OCI-LY1 (cell line): ENCODE measurements at regions not wholly inside any gene's neighbourhood (a gene's known extent, or its start where the extent isn't known, plus 50 kb on each side); places are given as distances from the start of the nearest gene placed in this dataset.

Source experiments
- H2AFZ ChIP-seq: fragments of 200-600 bp; sonication (generic), shearing (Covaris generic); 2 replicates; pipeline ENCODE4 v1.6.0; 2014; ENCODE audit warnings: antibody characterized with exemption, mild to moderate bottlenecking, low read length
- H3F3A ChIP-seq: fragments of 200-600 bp; sonication (generic), shearing (Covaris generic); 2 replicates; pipeline ENCODE4 v1.6.0; 2014; ENCODE audit warnings: mild to moderate bottlenecking, antibody characterized with exemption, low read length, moderate library complexity; ENCODE audit not compliant: insufficient read depth
- H3K27ac ChIP-seq: fragments of 200-600 bp; sonication (generic); 2 replicates; pipeline ENCODE4 v1.5.1; 2014; ENCODE audit warnings: low read length, mixed run types, mild to moderate bottlenecking, low read depth; ENCODE audit not compliant: poor library complexity, severe bottlenecking
- H3K27me3 ChIP-seq: fragments of 200-600 bp; sonication (generic); 2 replicates; pipeline ENCODE4 v1.6.0; 2014; ENCODE audit warnings: antibody characterized with exemption, mild to moderate bottlenecking, low read length, moderate library complexity; ENCODE audit not compliant: insufficient read depth
- H3K36me3 ChIP-seq: fragments of 200-600 bp; sonication (generic); 2 replicates; pipeline ENCODE4 v1.6.1; 2014; ENCODE audit warnings: mild to moderate bottlenecking, antibody characterized with exemption, low read length, moderate library complexity, mixed read lengths; ENCODE audit not compliant: insufficient read depth
- H3K4me1 ChIP-seq: fragments of 200-600 bp; sonication (generic); 2 replicates; pipeline ENCODE4 v1.5.1; 2014; ENCODE audit warnings: mild to moderate bottlenecking, low read length, moderate library complexity; ENCODE audit not compliant: insufficient read depth, severe bottlenecking
- H3K4me2 ChIP-seq: fragments of 200-600 bp; sonication (generic), shearing (Covaris generic); 2 replicates; pipeline ENCODE4 v1.6.1; 2014; ENCODE audit warnings: low read length
- H3K4me3 ChIP-seq: fragments of 200-600 bp; sonication (generic); 2 replicates; pipeline ENCODE4 v1.5.1; 2014; ENCODE audit warnings: low read length, low read depth, mild to moderate bottlenecking, mixed read lengths; ENCODE audit not compliant: poor library complexity, severe bottlenecking
- H3K79me2 ChIP-seq: fragments of 200-600 bp; shearing (Covaris generic); 2 replicates; pipeline ENCODE4 v1.6.1; 2016; ENCODE audit warnings: mixed run types, low read length, mixed read lengths; ENCODE audit not compliant: insufficient read depth
- H3K9ac ChIP-seq: fragments of 200-600 bp; sonication (generic), shearing (Covaris generic); 2 replicates; pipeline ENCODE4 v1.6.1; 2014; ENCODE audit warnings: mild to moderate bottlenecking, low read length, mixed read lengths
- H3K9me2 ChIP-seq: fragments of 200-600 bp; sonication (generic), shearing (Covaris generic); 2 replicates; pipeline ENCODE4 v1.6.1; 2014; ENCODE audit warnings: low read depth, mild to moderate bottlenecking, low read length, mixed read lengths
- H3K9me3 ChIP-seq: fragments of 200-600 bp; shearing (Covaris generic); 2 replicates; pipeline ENCODE4 v1.6.1; 2014; ENCODE audit warnings: low read length, mixed read lengths
- H4K20me1 ChIP-seq: fragments of 200-600 bp; sonication (generic), shearing (Covaris generic); 2 replicates; pipeline ENCODE4 v1.6.0; 2016; ENCODE audit warnings: mild to moderate bottlenecking, low read length; ENCODE audit not compliant: insufficient read depth
- EZH2 ChIP-seq: fragments of 200-600 bp; sonication (generic), shearing (Covaris generic); IDR thresholded peaks from 2 replicates; pipeline ENCODE4 v1.8.0; 2017; ENCODE audit warnings: borderline replicate concordance, mixed run types, mild to moderate bottlenecking, antibody characterized with exemption, low read length, moderate library complexity, mixed read lengths
- TF ChIP-seq, protein P1 (sequence below): fragments of 200-600 bp; sonication (generic), shearing (Covaris generic); IDR thresholded peaks from 2 replicates; pipeline ENCODE4 v1.5.1; 2017; ENCODE audit warnings: mild to moderate bottlenecking, antibody characterized with exemption, low read length, moderate library complexity, mixed read lengths

DNA sequence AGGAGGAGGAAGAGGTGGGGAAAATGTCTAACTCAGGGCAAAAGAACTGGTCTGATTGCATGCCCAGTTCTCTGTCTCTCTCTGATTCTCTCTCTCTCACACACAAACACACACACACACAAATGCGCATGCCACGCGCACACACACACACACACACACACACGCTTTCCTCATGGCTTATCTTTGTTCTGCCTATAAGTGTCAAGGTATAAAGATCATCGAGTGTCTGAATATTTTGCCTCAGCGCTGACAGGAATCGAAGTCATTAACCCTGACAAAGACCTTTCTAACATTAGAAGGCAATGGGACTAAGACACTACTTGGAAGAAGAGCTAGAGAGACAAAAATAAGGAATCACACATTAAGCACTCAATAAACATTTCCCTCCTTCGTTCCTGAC lies 497.1 kb upstream of the KLHL29 start:
- no peaks in the 10 kb centered on the region for H3K4me1 ChIP-seq
- H3K4me2 ChIP-seq, result no peak overlapping the region
- no peaks in the 10 kb centered on the region for H3K79me2 ChIP-seq
- no peaks in the 10 kb centered on the region for H4K20me1 ChIP-seq
- no peaks in the 10 kb centered on the region for H3K9me3 ChIP-seq
- H3K4me3 ChIP-seq, result no peak overlapping the region
- no peaks in the 10 kb centered on the region for H3K9me2 ChIP-seq
- no peaks in the 10 kb centered on the region for H3K27me3 ChIP-seq
- H2AFZ ChIP-seq, result no peak overlapping the region
- H3K9ac ChIP-seq, result no peak overlapping the region
- H3K36me3 ChIP-seq, result no peaks in the 10 kb centered on the region
- H3F3A ChIP-seq, result no peaks in the 10 kb centered on the region
- no peak overlapping the region for H3K27ac ChIP-seq
- no peak for TF ChIP-seq EZH2
- TF ChIP-seq, protein P1, sequence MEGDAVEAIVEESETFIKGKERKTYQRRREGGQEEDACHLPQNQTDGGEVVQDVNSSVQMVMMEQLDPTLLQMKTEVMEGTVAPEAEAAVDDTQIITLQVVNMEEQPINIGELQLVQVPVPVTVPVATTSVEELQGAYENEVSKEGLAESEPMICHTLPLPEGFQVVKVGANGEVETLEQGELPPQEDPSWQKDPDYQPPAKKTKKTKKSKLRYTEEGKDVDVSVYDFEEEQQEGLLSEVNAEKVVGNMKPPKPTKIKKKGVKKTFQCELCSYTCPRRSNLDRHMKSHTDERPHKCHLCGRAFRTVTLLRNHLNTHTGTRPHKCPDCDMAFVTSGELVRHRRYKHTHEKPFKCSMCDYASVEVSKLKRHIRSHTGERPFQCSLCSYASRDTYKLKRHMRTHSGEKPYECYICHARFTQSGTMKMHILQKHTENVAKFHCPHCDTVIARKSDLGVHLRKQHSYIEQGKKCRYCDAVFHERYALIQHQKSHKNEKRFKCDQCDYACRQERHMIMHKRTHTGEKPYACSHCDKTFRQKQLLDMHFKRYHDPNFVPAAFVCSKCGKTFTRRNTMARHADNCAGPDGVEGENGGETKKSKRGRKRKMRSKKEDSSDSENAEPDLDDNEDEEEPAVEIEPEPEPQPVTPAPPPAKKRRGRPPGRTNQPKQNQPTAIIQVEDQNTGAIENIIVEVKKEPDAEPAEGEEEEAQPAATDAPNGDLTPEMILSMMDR, result no peak

DNA sequence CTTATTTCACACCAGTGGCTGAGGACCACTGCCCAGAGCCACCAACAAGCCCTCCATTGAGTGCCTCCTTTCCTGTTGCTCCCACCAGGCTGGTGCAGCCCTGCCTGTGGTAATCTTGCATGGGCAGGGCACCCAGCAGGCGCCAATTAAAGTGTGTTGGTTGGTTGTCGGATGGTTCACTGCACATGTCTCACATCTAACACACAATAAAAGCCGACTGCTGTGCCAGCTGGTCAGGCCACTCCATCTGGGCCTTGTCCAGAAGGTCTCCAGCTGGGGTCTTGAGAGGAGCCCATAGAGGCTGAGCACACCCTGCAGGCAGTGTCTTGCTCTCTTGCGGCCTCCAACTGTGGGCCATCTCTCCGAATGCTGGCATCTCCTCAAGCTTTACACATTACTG lies 494.8 kb upstream of the KLHL29 start:
- Histone ChIP-seq H3K4me1 (no peaks in the 10 kb centered on the region), H3K9me3 (no peaks in the 10 kb centered on the region), H3K79me2 (no peaks in the 10 kb centered on the region), H3K9me2 (no peaks in the 10 kb centered on the region), H2AFZ (no peak overlapping the region), H3K4me2 (no peak overlapping the region), H3K36me3 (no peaks in the 10 kb centered on the region), H3K9ac (no peak overlapping the region), H3K27me3 (0 out of 2 replicates have a peak, but pooled peaks cover 4% of the 10 kb centered on the region), H3F3A (no peaks in the 10 kb centered on the region), H3K4me3 (no peak overlapping the region), H4K20me1 (no peaks in the 10 kb centered on the region), H3K27ac (no peak overlapping the region)
- TF ChIP-seq, protein P1, result no peak
- no peak for TF ChIP-seq EZH2

GRCh38 chr2:22893761-22894517 lies 491.0 kb upstream of the KLHL29 start:
- H2AFZ ChIP-seq, result no peak overlapping the region
- no peak overlapping the region for H3K4me2 ChIP-seq
- H3K36me3 ChIP-seq, result no peaks in the 10 kb centered on the region

More at GRCh38 chr2:22893761-22894517, 491.0 kb upstream of the KLHL29 start:
- no peaks in the 10 kb centered on the region for H3K79me2 ChIP-seq
- H3K9me3 ChIP-seq, result no peaks in the 10 kb centered on the region
- no peak overlapping the region for H3K4me3 ChIP-seq
- H3K27me3 ChIP-seq, result 0 out of 2 replicates have a peak, but pooled peaks cover 4% of the 10 kb centered on the region
- H3K4me1 ChIP-seq, result no peaks in the 10 kb centered on the region
- H3F3A ChIP-seq, result no peaks in the 10 kb centered on the region
- H4K20me1 ChIP-seq, result no peaks in the 10 kb centered on the region
- no peaks in the 10 kb centered on the region for H3K9me2 ChIP-seq
- H3K9ac ChIP-seq, result no peak overlapping the region
- H3K27ac ChIP-seq, result no peak overlapping the region
- TF ChIP-seq, protein P1, result no peak
- no peak for TF ChIP-seq EZH2
